Endodermal cell (in vitro differentiated cells): ENCODE measurements at regions not wholly inside any gene's neighbourhood (a gene's known extent, or its start where the extent isn't known, plus 50 kb on each side); places are given as distances from the start of the nearest gene placed in this dataset.

Experiments used
- DNase-seq: peaks from one replicate; pipeline ENCODE4 v3.0.0-alpha.2; 2017
- H3K27ac ChIP-seq: 2 replicates; pipeline ENCODE4 v1.5.1; 2013; ENCODE audit warnings: mild to moderate bottlenecking, low read depth, low read length, moderate library complexity
- H3K27me3 ChIP-seq: 2 replicates; pipeline ENCODE4 v1.6.1; 2013; ENCODE audit warnings: mild to moderate bottlenecking, low read length, moderate library complexity; ENCODE audit not compliant: insufficient read depth, control insufficient read depth, poor library complexity, severe bottlenecking
- H3K36me3 ChIP-seq: 2 replicates; pipeline ENCODE4 v1.7.0; 2013; ENCODE audit warnings: mild to moderate bottlenecking, low read length, moderate library complexity; ENCODE audit not compliant: control insufficient read depth, insufficient read depth
- H3K4me1 ChIP-seq: one replicate; pipeline ENCODE4 v1.7.0; 2013; ENCODE audit warnings: low read length; ENCODE audit not compliant: control insufficient read depth, insufficient read depth
- H3K4me3 ChIP-seq: 2 replicates; pipeline ENCODE4 v1.5.1; 2013; ENCODE audit warnings: mild to moderate bottlenecking, low read length, moderate library complexity
- H3K9ac ChIP-seq: 2 replicates; pipeline ENCODE4 v1.6.1; 2013; ENCODE audit warnings: mild to moderate bottlenecking, low read length, moderate library complexity; ENCODE audit not compliant: poor library complexity, severe bottlenecking; ENCODE audit errors: extremely low read depth
- H3K9me3 ChIP-seq: 2 replicates; pipeline ENCODE4 v1.6.1; 2013; ENCODE audit warnings: mild to moderate bottlenecking, low read length, moderate library complexity; ENCODE audit not compliant: control insufficient read depth
- H3K27ac Mint-ChIP-seq: 2 replicates; pipeline ENCODE4 v1.8.0; 2020; ENCODE audit warnings: mixed read lengths
- H3K27me3 Mint-ChIP-seq: 2 replicates; pipeline ENCODE4 v1.8.0; 2021; ENCODE audit warnings: mild to moderate bottlenecking, mixed read lengths; ENCODE audit not compliant: insufficient read depth
- H3K36me3 Mint-ChIP-seq: 2 replicates; pipeline ENCODE4 v1.8.0; 2020; ENCODE audit warnings: low read depth, mixed read lengths
- H3K4me1 Mint-ChIP-seq: 2 replicates; pipeline ENCODE4 v1.8.0; 2020; ENCODE audit warnings: mixed read lengths
- H3K4me3 Mint-ChIP-seq: 2 replicates; pipeline ENCODE4 v1.8.0; 2020; ENCODE audit warnings: mild to moderate bottlenecking, moderate library complexity, mixed read lengths
- H3K9me3 Mint-ChIP-seq: 2 replicates; pipeline ENCODE4 v1.8.0; 2020; ENCODE audit warnings: mild to moderate bottlenecking, mixed read lengths
- WGBS, 2 experiments: methylation state at CpG; one replicate each; pipeline versions ENCODE4 v1.1.5 to v1.1.7; 2013; ENCODE audit warnings: missing lambda C conversion rate in 2 of 2, mixed read lengths in 1 of 2; ENCODE audit not compliant: insufficient coverage in 1 of 2, insufficient read length in 1 of 2; 5-methylcytosine and 5-hydroxymethylcytosine counted together
- TF ChIP-seq, protein P1 (sequence below): fragments of 200-600 bp; sonication (generic); conservative IDR thresholded peaks from 2 replicates; pipeline ENCODE4 v1.5.0; 2021; ENCODE audit warnings: antibody characterized with exemption, mild to moderate bottlenecking

GRCh38 chr13:76778853-76779252, 107.4 kb downstream of the KCTD12 start:
- no peaks in the 10 kb centered on the region for H3K27me3 Mint-ChIP-seq
- H3K4me3 Mint-ChIP-seq: no peak overlapping the region

GRCh38 chr13:76777096-76777495, 109.1 kb downstream of the KCTD12 start:
- H3K27me3 Mint-ChIP-seq: no peaks in the 10 kb centered on the region
- no peaks in the 10 kb centered on the region for H3K4me1 Mint-ChIP-seq
- no peak overlapping the region for H3K27ac ChIP-seq
- no peak overlapping the region for H3K4me3 ChIP-seq
- H3K36me3 ChIP-seq: no peaks in the 10 kb centered on the region
- no peaks in the 10 kb centered on the region for H3K9me3 ChIP-seq
- TF ChIP-seq, protein P1, sequence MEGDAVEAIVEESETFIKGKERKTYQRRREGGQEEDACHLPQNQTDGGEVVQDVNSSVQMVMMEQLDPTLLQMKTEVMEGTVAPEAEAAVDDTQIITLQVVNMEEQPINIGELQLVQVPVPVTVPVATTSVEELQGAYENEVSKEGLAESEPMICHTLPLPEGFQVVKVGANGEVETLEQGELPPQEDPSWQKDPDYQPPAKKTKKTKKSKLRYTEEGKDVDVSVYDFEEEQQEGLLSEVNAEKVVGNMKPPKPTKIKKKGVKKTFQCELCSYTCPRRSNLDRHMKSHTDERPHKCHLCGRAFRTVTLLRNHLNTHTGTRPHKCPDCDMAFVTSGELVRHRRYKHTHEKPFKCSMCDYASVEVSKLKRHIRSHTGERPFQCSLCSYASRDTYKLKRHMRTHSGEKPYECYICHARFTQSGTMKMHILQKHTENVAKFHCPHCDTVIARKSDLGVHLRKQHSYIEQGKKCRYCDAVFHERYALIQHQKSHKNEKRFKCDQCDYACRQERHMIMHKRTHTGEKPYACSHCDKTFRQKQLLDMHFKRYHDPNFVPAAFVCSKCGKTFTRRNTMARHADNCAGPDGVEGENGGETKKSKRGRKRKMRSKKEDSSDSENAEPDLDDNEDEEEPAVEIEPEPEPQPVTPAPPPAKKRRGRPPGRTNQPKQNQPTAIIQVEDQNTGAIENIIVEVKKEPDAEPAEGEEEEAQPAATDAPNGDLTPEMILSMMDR: no peak
- WGBS, 2 experiments: 71% methylated on average over 1 of the region's 1 CpG; no CpG with 5 or more reads in 1 of the 2 experiments
- H3K27ac Mint-ChIP-seq: no peak overlapping the region
- H3K9me3 Mint-ChIP-seq: no peaks in the 10 kb centered on the region
- DNase-seq: no peak
- H3K36me3 Mint-ChIP-seq: no peaks in the 10 kb centered on the region
- no peaks in the 10 kb centered on the region for H3K27me3 ChIP-seq
- no peak overlapping the region for H3K4me3 Mint-ChIP-seq
- H3K9ac ChIP-seq: no peak overlapping the region
- no peaks in the 10 kb centered on the region for H3K4me1 ChIP-seq

More at GRCh38 chr13:76778853-76779252, 107.4 kb downstream of the KCTD12 start:
- Mint-ChIP-seq H3K4me1 (no peaks in the 10 kb centered on the region), H3K27ac (no peak overlapping the region), H3K36me3 (no peaks in the 10 kb centered on the region), H3K9me3 (no peaks in the 10 kb centered on the region)
- H3K27me3 ChIP-seq: no peaks in the 10 kb centered on the region
- H3K4me3 ChIP-seq: no peak overlapping the region
- DNase-seq: no peak
- no peak overlapping the region for H3K27ac ChIP-seq
- no peaks in the 10 kb centered on the region for H3K9me3 ChIP-seq
- no peaks in the 10 kb centered on the region for H3K4me1 ChIP-seq
- TF ChIP-seq, protein P1: no peak
- no peak overlapping the region for H3K9ac ChIP-seq
- H3K36me3 ChIP-seq: no peaks in the 10 kb centered on the region

DNA sequence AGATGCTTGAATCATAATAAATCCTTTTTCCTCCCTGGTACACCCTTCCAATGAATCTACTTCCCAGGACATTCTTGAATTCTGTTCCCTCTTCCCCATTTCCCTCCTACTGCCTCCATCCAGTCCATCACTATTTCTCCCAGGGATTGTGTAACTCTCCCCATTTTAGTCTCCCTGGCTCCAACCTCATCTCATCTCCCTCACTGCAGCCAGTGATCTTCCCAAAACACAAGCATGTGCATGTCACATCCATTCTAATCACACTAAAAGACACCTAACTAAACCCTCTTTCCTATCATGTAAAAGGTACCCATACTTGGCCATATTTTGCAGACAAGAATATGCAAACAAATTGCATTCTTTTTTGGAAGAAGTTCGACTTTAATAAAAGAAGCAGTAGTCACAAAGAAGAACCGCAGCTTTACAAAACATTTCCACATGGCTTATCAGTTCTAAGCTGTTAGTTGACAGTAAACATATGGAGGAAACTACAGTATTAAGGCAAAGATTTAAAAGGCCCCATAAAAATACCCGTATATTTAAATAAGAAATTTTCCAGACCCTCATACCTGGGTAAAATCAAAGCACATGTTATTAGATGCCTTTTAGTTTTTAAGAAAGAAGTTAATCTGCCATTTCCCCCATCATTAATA, 111.0 kb downstream of the KCTD12 start:
- H3K36me3 ChIP-seq: no peaks in the 10 kb centered on the region
- H3K4me1 ChIP-seq: no peaks in the 10 kb centered on the region
- H3K9ac ChIP-seq: no peak overlapping the region
- H3K4me3 Mint-ChIP-seq: no peak overlapping the region
- WGBS, 2 experiments: 79 to 98% methylated on average over 2 to 3 of the region's 3 CpGs
- no peaks in the 10 kb centered on the region for H3K27me3 ChIP-seq
- DNase-seq: no peak
- H3K27me3 Mint-ChIP-seq: no peaks in the 10 kb centered on the region
- H3K4me3 ChIP-seq: no peak overlapping the region
- no peaks in the 10 kb centered on the region for H3K9me3 ChIP-seq
- H3K27ac ChIP-seq: no peak overlapping the region
- H3K4me1 Mint-ChIP-seq: no peaks in the 10 kb centered on the region
- H3K27ac Mint-ChIP-seq: no peak overlapping the region
- H3K9me3 Mint-ChIP-seq: no peaks in the 10 kb centered on the region
- TF ChIP-seq, protein P1: no peak
- H3K36me3 Mint-ChIP-seq: no peaks in the 10 kb centered on the region
